Right lobe of liver (tissue), 6 donors: ENCODE measurements at regions not wholly inside any gene's neighbourhood (a gene's known extent, or its start where the extent isn't known, plus 50 kb on each side); places are given as distances from the start of the nearest gene placed in this dataset.
A peak's percentile ranks its signal among the peaks of the same experiment; 100 is the strongest.

Experiments used
- ATAC-seq, 4 donors: fragments of 200-7000 bp; cut with Tn5 transposase; one replicate each; pipeline ENCODE4 v1.9.1; 2020; ENCODE audit warnings: mild to moderate bottlenecking in 4 of 4, moderate library complexity in 4 of 4
- DNase-seq, 3 donors: peaks; one replicate each; pipeline ENCODE4 v3.0.0-alpha.2; 2020
- H3K27ac ChIP-seq, 3 donors: fragments of 200-600 bp; one replicate each; pipeline ENCODE4 v1.8.0; 2022
- H3K27me3 ChIP-seq, 2 donors: fragments of 200-600 bp; one replicate each; pipeline ENCODE4 v1.8.0; 2022
- H3K36me3 ChIP-seq, 4 donors: fragments of 200-600 bp; sonication (generic) in 1 of 4; one replicate each; pipeline versions ENCODE4 v1.5.1 to v1.8.0; 2017 to 2022; ENCODE audit warnings: control low read depth in 1 of 4
- H3K4me1 ChIP-seq, 4 donors: fragments of 200-600 bp; sonication (generic) in 1 of 4; one replicate each; pipeline versions ENCODE4 v1.5.1 to v1.8.0; 2017 to 2022; ENCODE audit warnings: control low read depth in 1 of 4
- H3K4me3 ChIP-seq, 3 donors: fragments of 200-600 bp; one replicate each; pipeline ENCODE4 v1.8.0; 2022
- H3K9me3 ChIP-seq, 4 donors: fragments of 200-600 bp; sonication (generic) in 1 of 4; one replicate each; pipeline versions ENCODE4 v1.5.1 to v1.8.0; 2017 to 2022; ENCODE audit warnings: control low read depth in 1 of 4
- CTCF ChIP-seq, 4 donors: fragments of 200-600 bp in 3 of 4; fragments of 450-650 bp in 1 of 4; IDR thresholded peaks; one replicate each; pipeline versions ENCODE4 v1.5.1 to v1.8.0; 2016 to 2022; ENCODE audit warnings: antibody characterized with exemption in 4 of 4, mild to moderate bottlenecking in 2 of 4
- POLR2A ChIP-seq: fragments of 450-650 bp; IDR thresholded peaks from one replicate; pipeline ENCODE4 v1.6.1; 2017; ENCODE audit warnings: antibody characterized with exemption, mild to moderate bottlenecking
- WGBS: methylation state at CpG from one replicate; pipeline ENCODE4 v1.1.6; 2018; ENCODE audit warnings: low coverage, low lambda C conversion rate; ENCODE audit not compliant: insufficient coverage; ENCODE audit errors: missing lambda C conversion rate; 5-methylcytosine and 5-hydroxymethylcytosine counted together
- intact Hi-C, 2 donors: fragments of 100-400 bp; cut with DNase I; formaldehyde crosslinking; loops; one replicate each; pipeline versions ENCODE4 v1.11.2 to v1.14.1; 2022
- donor health status: DM: no; HTN: yes; CAD: no.
- donor health status: DM: no; HTN: no; CAD: no.
- donor health status: DM: no; HTN: no; CAD: no.
- donor health status: DM: no; HTN: yes; CAD: no.
- donor health status: DM: no; HTN: yes; CAD: no.

GRCh38 chr22:44400763-44401060 is 88.0 kb upstream of the SHISAL1 start:
- Histone ChIP-seq H3K36me3 (no peaks in the 10 kb centered on the region), H3K27me3 (no peaks in the 10 kb centered on the region), H3K27ac (no peak overlapping the region), H3K4me3 (no peak overlapping the region), H3K9me3 (no peaks in the 10 kb centered on the region), H3K4me1 (no peaks in the 10 kb centered on the region)
- TF ChIP-seq POLR2A (no peak), CTCF (IDR thresholded peaks at IDR 0.05) (no peak)
- ATAC-seq: no peak
- WGBS: 41% methylated on average over 3 of the region's 3 CpGs
- intact Hi-C loops: no loop called here
- peak in 1 of 3 donors; percentile 21 for DNase-seq

- no peaks in the 10 kb centered on the region for H3K36me3 ChIP-seq
- H3K27ac ChIP-seq: no peak overlapping the region
- H3K9me3 ChIP-seq: no peaks in the 10 kb centered on the region
- no peaks in the 10 kb centered on the region for H3K27me3 ChIP-seq
- intact Hi-C loops: no loop called here
- ATAC-seq (no peak), DNase-seq (peak in 2 of 3 donors; percentile 17 to 35)
- no peak overlapping the region for H3K4me3 ChIP-seq
- TF ChIP-seq CTCF (IDR thresholded peaks at IDR 0.05) (no peak), POLR2A (no peak)
- 67% methylated on average over 12 of the region's 15 CpGs for WGBS
- H3K4me1 ChIP-seq: no peaks in the 10 kb centered on the region
These were observed 87.4 kb upstream of the SHISAL1 start for GRCh38 chr22:44399906-44400762.

GRCh38 chr22:44398856-44399837 is 86.4 kb upstream of the SHISAL1 start:
- intact Hi-C loops: no loop called here
- Histone ChIP-seq H3K4me1 (no peaks in the 10 kb centered on the region), H3K9me3 (no peaks in the 10 kb centered on the region), H3K36me3 (no peaks in the 10 kb centered on the region), H3K27ac (no peak overlapping the region), H3K4me3 (no peak overlapping the region), H3K27me3 (no peaks in the 10 kb centered on the region)
- 44% methylated on average over 6 of the region's 19 CpGs for WGBS
- DNase-seq (peak in 1 of 3 donors; percentile 20), ATAC-seq (no peak)
- no peak for TF ChIP-seq POLR2A
- TF ChIP-seq CTCF (IDR thresholded peaks at IDR 0.05): no peak

- TF ChIP-seq CTCF (IDR thresholded peaks at IDR 0.05) (no peak), POLR2A (no peak)
- DNase-seq (peak in 1 of 3 donors; percentile 26), ATAC-seq (no peak)
- H3K36me3 ChIP-seq: no peaks in the 10 kb centered on the region
- no peak overlapping the region for H3K27ac ChIP-seq
- H3K27me3 ChIP-seq: no peaks in the 10 kb centered on the region
- no peaks in the 10 kb centered on the region for H3K9me3 ChIP-seq
- H3K4me1 ChIP-seq: no peaks in the 10 kb centered on the region
- WGBS: 49% methylated on average over 7 of the region's 16 CpGs
- intact Hi-C loops: no loop called here
- no peak overlapping the region for H3K4me3 ChIP-seq
These were observed 84.3 kb upstream of the SHISAL1 start for GRCh38 chr22:44396727-44397722.
